K562 (cell line): ENCODE measurements at regions not wholly inside any gene's neighbourhood (a gene's known extent, or its start where the extent isn't known, plus 50 kb on each side); places are given as distances from the start of the nearest gene placed in this dataset.
"Not testable (repeated sequence)": the region's sequence is repeated elsewhere in the genome, so short reads cannot be mapped to it uniquely, and the experiment has no call there.

Experiments
- ATAC-seq: fragments of 200-7000 bp; cut with Tn5 transposase; 3 replicates; pipeline ENCODE4 v1.9.1; 2020; ENCODE audit warnings: moderate library complexity
- BruUV-seq: library from RNA; stranded (reverse); fragments of 400-500 nt; replicated peaks from 2 replicates; lab custom pipeline; 2021; lab: Mats Ljungman, UMichigan
- CTCF ChIA-PET: fragments of 300-600 bp; formaldehyde crosslinking; extraction: SDS; loops from one replicate; lab custom pipeline; 2021; ENCODE audit warnings: low intra/inter-chr PET ratio; lab: Yijun Ruan, JAX
- POLR2A ChIA-PET: fragments of 300-600, 350-650 bp; sonication (Branson Sonifier 250); formaldehyde crosslinking; extraction: SDS; loops from one replicate; lab custom pipeline; 2021; ENCODE audit warnings: antibody characterized with exemption, inconsistent platforms; lab: Yijun Ruan, JAX
- DNase-seq, 4 experiments: peaks; one replicate each; pipeline versions ENCODE4 v3.0.0 to v3.0.0-alpha.2; 2011 to 2018; ENCODE audit warnings: low spot score in 3 of 4, mixed read lengths in 3 of 4; ENCODE audit errors: extremely low read depth in 1 of 4
- FAIRE-seq: peaks from 2 replicates; lab custom pipeline; 2011; peaks lifted over from hg19 to GRCh38; lab: Jason Lieb, UNC
- H2AFZ ChIP-seq: 2 replicates; pipeline ENCODE4 v1.6.0; 2011; ENCODE audit warnings: low read depth, low read length, control low read depth, inconsistent platforms
- H3K27ac ChIP-seq: fragments of 200-600 bp; 3 replicates; pipeline ENCODE4 v1.8.0; 2011; ENCODE audit warnings: low read depth, mild to moderate bottlenecking, control low read depth, inconsistent platforms, low read length, moderate library complexity, mixed read lengths; ENCODE audit errors: extremely low read depth
- H3K27me3 ChIP-seq, 2 experiments: fragments of 300-600 bp in 1 of 2; 2 replicates in 1 of 2; 3 replicates in 1 of 2; pipeline versions ENCODE4 v1.6.0 to v1.8.0; 2011; ENCODE audit warnings: inconsistent platforms in 2 of 2, low read length in 2 of 2, mild to moderate bottlenecking in 1 of 2, mixed read lengths in 1 of 2, moderate library complexity in 1 of 2; ENCODE audit not compliant: control insufficient read depth in 2 of 2, insufficient read depth in 2 of 2
- H3K36me3 ChIP-seq: fragments of 300-600 bp; 3 replicates; pipeline ENCODE4 v1.8.0; 2011; ENCODE audit warnings: mild to moderate bottlenecking, low read length, inconsistent platforms; ENCODE audit not compliant: control insufficient read depth, insufficient read depth
- H3K4me1 ChIP-seq, 2 experiments: fragments of 200-600 bp in 1 of 2; replicated peaks in 1 of 2; 2 replicates in 1 of 2; 3 replicates in 1 of 2; pipeline versions ENCODE4 v1.5.1 to v1.8.0; 2011; ENCODE audit warnings: inconsistent platforms in 2 of 2, low read length in 2 of 2, mild to moderate bottlenecking in 1 of 2, mixed read lengths in 1 of 2, moderate library complexity in 1 of 2; ENCODE audit not compliant: control insufficient read depth in 2 of 2, insufficient read depth in 2 of 2
- H3K4me2 ChIP-seq: 2 replicates; pipeline ENCODE4 v1.6.1; 2011; ENCODE audit warnings: low read length, control low read depth, inconsistent platforms, mixed read lengths; ENCODE audit not compliant: insufficient read depth
- H3K4me3 ChIP-seq: fragments of 200-600 bp; sonication (generic), shearing (Covaris generic); 2 replicates; pipeline ENCODE4 v1.5.1; 2016; ENCODE audit warnings: control low read depth, inconsistent platforms
- H3K79me2 ChIP-seq: fragments of 200-600 bp; 3 replicates; pipeline ENCODE4 v1.8.0; 2011; ENCODE audit warnings: low read length, inconsistent platforms; ENCODE audit not compliant: control insufficient read depth, insufficient read depth
- H3K9ac ChIP-seq, 2 experiments: 2 replicates each; pipeline versions ENCODE4 v1.6.0 to v1.6.1; 2011; ENCODE audit warnings: low read depth in 2 of 2, low read length in 2 of 2, control low read depth in 1 of 2, inconsistent platforms in 1 of 2, mild to moderate bottlenecking in 1 of 2, mixed read lengths in 1 of 2; ENCODE audit not compliant: insufficient read depth in 1 of 2
- H3K9me1 ChIP-seq: one replicate; pipeline ENCODE4 v1.6.0; 2011; ENCODE audit warnings: inconsistent platforms, mild to moderate bottlenecking, low read length, moderate library complexity; ENCODE audit not compliant: control insufficient read depth, insufficient read depth
- H3K9me3 ChIP-seq: replicated peaks from 2 replicates; pipeline ENCODE4 v1.5.1; 2011; ENCODE audit warnings: low read depth, low read length, inconsistent platforms; ENCODE audit not compliant: control insufficient read depth, insufficient read depth
- H4K20me1 ChIP-seq: replicated peaks from 2 replicates; pipeline ENCODE4 v1.6.1; 2011; ENCODE audit warnings: low read length, inconsistent platforms, mixed read lengths; ENCODE audit not compliant: control insufficient read depth, insufficient read depth
- HNRNPK ChIP-seq: fragments of 200-400 bp; formaldehyde crosslinking; IDR thresholded peaks from one replicate; pipeline ENCODE4 v1.6.1; 2018; ENCODE audit warnings: mild to moderate bottlenecking, low read depth, low read length; ENCODE audit not compliant: poor library complexity, severe bottlenecking
- WGBS: fragments of 100-300 bp; shearing (Covaris generic); methylation state at CpG from one replicate; pipeline ENCODE4 v1.1.6; 2016; ENCODE audit warnings: low coverage, mixed read lengths; ENCODE audit not compliant: insufficient coverage; ENCODE audit errors: missing lambda C conversion rate; 5-methylcytosine and 5-hydroxymethylcytosine counted together
- in situ Hi-C: fragments of 300-500 bp; cut with MboI; formaldehyde crosslinking; loops from 4 replicates; pipeline ENCODE4 v1.15.0; 2018; ENCODE audit warnings: inconsistent platforms, mixed read lengths
- intact Hi-C: fragments of 100-400 bp; cut with micrococcal nuclease; formaldehyde crosslinking; loops from 2 replicates; pipeline ENCODE4 v1.14.2; 2022
- TF ChIP-seq, protein P1 (sequence below): fragments of 450-650 bp; IDR thresholded peaks from 2 replicates; pipeline ENCODE4 v1.6.1; 2017; ENCODE audit warnings: antibody characterized with exemption, mild to moderate bottlenecking

GRCh38 chr6:27049863-27050781, 197.4 kb upstream of the PRSS16 start (continued):
- TF ChIP-seq, protein P1, sequence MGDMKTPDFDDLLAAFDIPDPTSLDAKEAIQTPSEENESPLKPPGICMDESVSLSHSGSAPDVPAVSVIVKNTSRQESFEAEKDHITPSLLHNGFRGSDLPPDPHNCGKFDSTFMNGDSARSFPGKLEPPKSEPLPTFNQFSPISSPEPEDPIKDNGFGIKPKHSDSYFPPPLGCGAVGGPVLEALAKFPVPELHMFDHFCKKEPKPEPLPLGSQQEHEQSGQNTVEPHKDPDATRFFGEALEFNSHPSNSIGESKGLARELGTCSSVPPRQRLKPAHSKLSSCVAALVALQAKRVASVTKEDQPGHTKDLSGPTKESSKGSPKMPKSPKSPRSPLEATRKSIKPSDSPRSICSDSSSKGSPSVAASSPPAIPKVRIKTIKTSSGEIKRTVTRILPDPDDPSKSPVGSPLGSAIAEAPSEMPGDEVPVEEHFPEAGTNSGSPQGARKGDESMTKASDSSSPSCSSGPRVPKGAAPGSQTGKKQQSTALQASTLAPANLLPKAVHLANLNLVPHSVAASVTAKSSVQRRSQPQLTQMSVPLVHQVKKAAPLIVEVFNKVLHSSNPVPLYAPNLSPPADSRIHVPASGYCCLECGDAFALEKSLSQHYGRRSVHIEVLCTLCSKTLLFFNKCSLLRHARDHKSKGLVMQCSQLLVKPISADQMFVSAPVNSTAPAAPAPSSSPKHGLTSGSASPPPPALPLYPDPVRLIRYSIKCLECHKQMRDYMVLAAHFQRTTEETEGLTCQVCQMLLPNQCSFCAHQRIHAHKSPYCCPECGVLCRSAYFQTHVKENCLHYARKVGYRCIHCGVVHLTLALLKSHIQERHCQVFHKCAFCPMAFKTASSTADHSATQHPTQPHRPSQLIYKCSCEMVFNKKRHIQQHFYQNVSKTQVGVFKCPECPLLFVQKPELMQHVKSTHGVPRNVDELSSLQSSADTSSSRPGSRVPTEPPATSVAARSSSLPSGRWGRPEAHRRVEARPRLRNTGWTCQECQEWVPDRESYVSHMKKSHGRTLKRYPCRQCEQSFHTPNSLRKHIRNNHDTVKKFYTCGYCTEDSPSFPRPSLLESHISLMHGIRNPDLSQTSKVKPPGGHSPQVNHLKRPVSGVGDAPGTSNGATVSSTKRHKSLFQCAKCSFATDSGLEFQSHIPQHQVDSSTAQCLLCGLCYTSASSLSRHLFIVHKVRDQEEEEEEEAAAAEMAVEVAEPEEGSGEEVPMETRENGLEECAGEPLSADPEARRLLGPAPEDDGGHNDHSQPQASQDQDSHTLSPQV: no peak
- no peak for TF ChIP-seq HNRNPK

- BruUV-seq, H2AFZ ChIP-seq, H4K20me1 ChIP-seq, H3K4me3 ChIP-seq, H3K4me2 ChIP-seq, H3K9me3 ChIP-seq, CTCF ChIA-PET, DNase-seq, ATAC-seq, FAIRE-seq, POLR2A ChIA-PET, intact Hi-C loops, H3K27ac ChIP-seq, in situ Hi-C loops, H3K79me2 ChIP-seq, H3K9ac ChIP-seq, H3K4me1 ChIP-seq, H3K27me3 ChIP-seq, H3K9me1 ChIP-seq, H3K36me3 ChIP-seq: not testable (repeated sequence)
- 65% methylated on average over 10 of the region's 10 CpGs for WGBS
Observed at GRCh38 chr6:27052082-27052730, 195.3 kb upstream of the PRSS16 start.
